Prostate gland (tissue), 2 donors: ENCODE measurements at regions not wholly inside any gene's neighbourhood (a gene's known extent, or its start where the extent isn't known, plus 50 kb on each side); places are given as distances from the start of the nearest gene placed in this dataset.

Experiments
- CTCF ChIP-seq, 4 experiments: fragments of 200-600 bp in 2 of 4; fragments of 450-650 bp in 2 of 4; sonication (generic) in 2 of 4; IDR thresholded peaks; 1 replicate in 3 of 4; 2 replicates in 1 of 4; pipeline ENCODE4 v1.5.1; 2016 to 2019; ENCODE audit warnings: antibody characterized with exemption in 4 of 4, mild to moderate bottlenecking in 2 of 4, moderate library complexity in 2 of 4
- POLR2A ChIP-seq: fragments of 450-650 bp; IDR thresholded peaks from one replicate; pipeline ENCODE4 v1.6.1; 2016; ENCODE audit warnings: antibody characterized with exemption, mild to moderate bottlenecking

GRCh38 chr1:198948895-198949659, 310.2 kb downstream of the PTPRC start:
- TF ChIP-seq CTCF (IDR thresholded peaks at IDR 0.05) (no peak), POLR2A (no peak)
